ENCODE measurements at regions not wholly inside any gene's neighbourhood (a gene's known extent, or its start where the extent isn't known, plus 50 kb on each side); places are given as distances from the start of the nearest gene placed in this dataset.

- ATAC-seq (ENCODE audit: low read depth) (no peak), DNase-seq (no peak)
- ChIA-PET POLR2A (no interaction called here), CTCF (no interaction called here)
- H3K36me3 ChIP-seq (replicated peaks in 1 of 2; ENCODE audit: control extremely low read depth in 1 of 2, control insufficient read depth in 1 of 2, extremely low read depth in 1 of 2, insufficient read depth in 2 of 2, low read length in 1 of 2), result no peaks in the 10 kb centered on the region
- H3K79me2 ChIP-seq (ENCODE audit: control insufficient read depth, insufficient read depth, low read length), result no peaks in the 10 kb centered on the region
- no peaks in the 10 kb centered on the region for H3K27me3 ChIP-seq (replicated peaks in 1 of 4; ENCODE audit: control extremely low read depth in 1 of 4, control insufficient read depth in 3 of 4, insufficient read depth in 4 of 4, low read length in 3 of 4)
- TF ChIP-seq EZH2 (IDR thresholded peaks at IDR 0.05; ENCODE audit: borderline replicate concordance, insufficient read depth, low read depth, low read length, poor library complexity, severe bottlenecking), result no peak
- TF ChIP-seq, protein P1, sequence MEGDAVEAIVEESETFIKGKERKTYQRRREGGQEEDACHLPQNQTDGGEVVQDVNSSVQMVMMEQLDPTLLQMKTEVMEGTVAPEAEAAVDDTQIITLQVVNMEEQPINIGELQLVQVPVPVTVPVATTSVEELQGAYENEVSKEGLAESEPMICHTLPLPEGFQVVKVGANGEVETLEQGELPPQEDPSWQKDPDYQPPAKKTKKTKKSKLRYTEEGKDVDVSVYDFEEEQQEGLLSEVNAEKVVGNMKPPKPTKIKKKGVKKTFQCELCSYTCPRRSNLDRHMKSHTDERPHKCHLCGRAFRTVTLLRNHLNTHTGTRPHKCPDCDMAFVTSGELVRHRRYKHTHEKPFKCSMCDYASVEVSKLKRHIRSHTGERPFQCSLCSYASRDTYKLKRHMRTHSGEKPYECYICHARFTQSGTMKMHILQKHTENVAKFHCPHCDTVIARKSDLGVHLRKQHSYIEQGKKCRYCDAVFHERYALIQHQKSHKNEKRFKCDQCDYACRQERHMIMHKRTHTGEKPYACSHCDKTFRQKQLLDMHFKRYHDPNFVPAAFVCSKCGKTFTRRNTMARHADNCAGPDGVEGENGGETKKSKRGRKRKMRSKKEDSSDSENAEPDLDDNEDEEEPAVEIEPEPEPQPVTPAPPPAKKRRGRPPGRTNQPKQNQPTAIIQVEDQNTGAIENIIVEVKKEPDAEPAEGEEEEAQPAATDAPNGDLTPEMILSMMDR (IDR thresholded peaks at IDR 0.05), result no peak
- H3K27ac Mint-ChIP-seq, result no peak overlapping the region
- no peak overlapping the region for H3K4me3 Mint-ChIP-seq
- H3K9ac ChIP-seq (ENCODE audit: low read length), result no peak overlapping the region
- H3K4me1 ChIP-seq (ENCODE audit: control insufficient read depth in 2 of 2, insufficient read depth in 2 of 2, low read length in 2 of 2), result no peaks in the 10 kb centered on the region
- WGBS (ENCODE audit: insufficient coverage), result 87% methylated on average over 8 of the region's 8 CpGs
- H4K20me1 ChIP-seq (ENCODE audit: control insufficient read depth, insufficient read depth, low read length, poor library complexity, severe bottlenecking), result no peaks in the 10 kb centered on the region
- H3K4me3 ChIP-seq (ENCODE audit: control extremely low read depth in 1 of 5, extremely low read depth in 1 of 5, insufficient read depth in 1 of 5, low read depth in 2 of 5, low read length in 4 of 5), result no peak overlapping the region
- peaks cover 0 to 12% (median 0%) of the 10 kb centered on the region in 3 donors for H3K9me3 ChIP-seq (ENCODE audit: control extremely low read depth in 1 of 3, control insufficient read depth in 2 of 3, insufficient read depth in 1 of 3, low read length in 2 of 3)
- H3K9me3 Mint-ChIP-seq (ENCODE audit: insufficient read depth), result peaks cover 4% of the 10 kb centered on the region
- H3K4me2 ChIP-seq (replicated peaks; ENCODE audit: low read depth, low read length, poor library complexity, severe bottlenecking), result no peak overlapping the region
- intact Hi-C loops (cut with micrococcal nuclease), result no loop called here
- no peaks in the 10 kb centered on the region for H3K4me1 Mint-ChIP-seq
- no peak overlapping the region for H2AFZ ChIP-seq (ENCODE audit: insufficient read depth, low read depth, low read length, poor library complexity, severe bottlenecking)
- H3K27ac ChIP-seq (ENCODE audit: low read length in 2 of 2), result no peak overlapping the region
- H3K27me3 Mint-ChIP-seq, result no peaks in the 10 kb centered on the region
Measured at GRCh38 chr10:106114656-106115186, 1049.8 kb downstream of the SORCS1 start.

- H3K4me3 ChIP-seq (ENCODE audit: control extremely low read depth in 1 of 5, extremely low read depth in 1 of 5, insufficient read depth in 1 of 5, low read depth in 2 of 5, low read length in 4 of 5), result no peak overlapping the region
- TF ChIP-seq EZH2 (IDR thresholded peaks at IDR 0.05; ENCODE audit: borderline replicate concordance, insufficient read depth, low read depth, low read length, poor library complexity, severe bottlenecking), result no peak
- TF ChIP-seq, protein P1 (IDR thresholded peaks at IDR 0.05), result no peak
- WGBS (ENCODE audit: insufficient coverage), result no CpG with 5 or more reads among the region's 1 CpG
- H3K4me2 ChIP-seq (replicated peaks; ENCODE audit: low read depth, low read length, poor library complexity, severe bottlenecking), result no peak overlapping the region
- no peaks in the 10 kb centered on the region for H4K20me1 ChIP-seq (ENCODE audit: control insufficient read depth, insufficient read depth, low read length, poor library complexity, severe bottlenecking)
- intact Hi-C loops (cut with micrococcal nuclease), result no loop called here
- no peak overlapping the region for H2AFZ ChIP-seq (ENCODE audit: insufficient read depth, low read depth, low read length, poor library complexity, severe bottlenecking)
- H3K36me3 ChIP-seq (replicated peaks in 1 of 2; ENCODE audit: control extremely low read depth in 1 of 2, control insufficient read depth in 1 of 2, extremely low read depth in 1 of 2, insufficient read depth in 2 of 2, low read length in 1 of 2), result no peaks in the 10 kb centered on the region
- no peaks in the 10 kb centered on the region for H3K4me1 Mint-ChIP-seq
- no peaks in the 10 kb centered on the region for H3K4me1 ChIP-seq (ENCODE audit: control insufficient read depth in 2 of 2, insufficient read depth in 2 of 2, low read length in 2 of 2)
- H3K4me3 Mint-ChIP-seq, result no peak overlapping the region
- H3K27me3 Mint-ChIP-seq, result no peaks in the 10 kb centered on the region
- H3K27ac ChIP-seq (ENCODE audit: low read length in 2 of 2), result no peak overlapping the region
- H3K27me3 ChIP-seq (replicated peaks in 1 of 4; ENCODE audit: control extremely low read depth in 1 of 4, control insufficient read depth in 3 of 4, insufficient read depth in 4 of 4, low read length in 3 of 4), result no peaks in the 10 kb centered on the region
- H3K79me2 ChIP-seq (ENCODE audit: control insufficient read depth, insufficient read depth, low read length), result no peaks in the 10 kb centered on the region
- POLR2A ChIA-PET, result no interaction called here
- DNase-seq, result no peak
- H3K27ac Mint-ChIP-seq, result no peak overlapping the region
- no peak for ATAC-seq (ENCODE audit: low read depth)
- CTCF ChIA-PET, result no interaction called here
- peaks cover 2% of the 10 kb centered on the region for H3K9me3 Mint-ChIP-seq (ENCODE audit: insufficient read depth)
- H3K9me3 ChIP-seq (ENCODE audit: control extremely low read depth in 1 of 3, control insufficient read depth in 2 of 3, insufficient read depth in 1 of 3, low read length in 2 of 3), result peaks cover 0 to 12% (median 0%) of the 10 kb centered on the region in 3 donors
- H3K9ac ChIP-seq (ENCODE audit: low read length), result no peak overlapping the region
Measured at GRCh38 chr10:106111246-106111645, 1053.3 kb downstream of the SORCS1 start.

Data from B cell (primary cell).